ENCODE measurements at regions not wholly inside any gene's neighbourhood (a gene's known extent, or its start where the extent isn't known, plus 50 kb on each side); places are given as distances from the start of the nearest gene placed in this dataset.
A peak's percentile ranks its signal among the peaks of the same experiment; 100 is the strongest.

GRCh38 chr9:116081435-116082115 lies 72.0 kb upstream of the PAPPA start:
- no peak for DNase-seq (ENCODE audit: low read depth)
- no peak overlapping the region for H3K4me3 ChIP-seq (ENCODE audit: low read length)
- no peak for TF ChIP-seq CTCF (conservative IDR thresholded peaks at IDR 0.05; ENCODE audit: low read depth, low read length)

GRCh38 chr9:116083837-116084236 lies 69.8 kb upstream of the PAPPA start:
- no peak overlapping the region for H3K4me3 ChIP-seq (ENCODE audit: low read length)
- TF ChIP-seq CTCF (conservative IDR thresholded peaks at IDR 0.05; ENCODE audit: low read depth, low read length), result no peak
- DNase-seq (ENCODE audit: low read depth), result no peak

GRCh38 chr9:116084497-116084896 lies 69.1 kb upstream of the PAPPA start:
- no peak for TF ChIP-seq CTCF (conservative IDR thresholded peaks at IDR 0.05; ENCODE audit: low read depth, low read length)
- H3K4me3 ChIP-seq (ENCODE audit: low read length), result no peak overlapping the region
- DNase-seq (ENCODE audit: low read depth), result no peak

- DNase-seq (ENCODE audit: low read depth), result peak; percentile 65
- no peak overlapping the region for H3K4me3 ChIP-seq (ENCODE audit: low read length)
- TF ChIP-seq CTCF (conservative IDR thresholded peaks at IDR 0.05; ENCODE audit: low read depth, low read length), result no peak
Measured at GRCh38 chr9:116087246-116087645, 66.3 kb upstream of the PAPPA start.

- DNase-seq (ENCODE audit: low read depth), result no peak
- no peak overlapping the region for H3K4me3 ChIP-seq (ENCODE audit: low read length)
- no peak for TF ChIP-seq CTCF (conservative IDR thresholded peaks at IDR 0.05; ENCODE audit: low read depth, low read length)
Measured at GRCh38 chr9:116087751-116088194, 65.8 kb upstream of the PAPPA start.

GRCh38 chr9:116088396-116088795 lies 65.2 kb upstream of the PAPPA start:
- no peak overlapping the region for H3K4me3 ChIP-seq (ENCODE audit: low read length)
- DNase-seq (ENCODE audit: low read depth), result no peak
- TF ChIP-seq CTCF (conservative IDR thresholded peaks at IDR 0.05; ENCODE audit: low read depth, low read length), result no peak

- TF ChIP-seq CTCF (conservative IDR thresholded peaks at IDR 0.05; ENCODE audit: low read depth, low read length), result no peak
- DNase-seq (ENCODE audit: low read depth), result no peak
- no peak overlapping the region for H3K4me3 ChIP-seq (ENCODE audit: low read length)
Measured at GRCh38 chr9:116090030-116090770, 63.4 kb upstream of the PAPPA start.

All from retinal pigment epithelial cell (primary cell).